ENCODE measurements at regions not wholly inside any gene's neighbourhood (a gene's known extent, or its start where the extent isn't known, plus 50 kb on each side); places are given as distances from the start of the nearest gene placed in this dataset.

- Histone ChIP-seq H3K79me1 (ENCODE audit: insufficient read depth, low read depth, low read length, poor library complexity, severe bottlenecking) (no peaks in the 10 kb centered on the region), H3K9me3 (ENCODE audit: control insufficient read depth, low read depth, low read length) (no peaks in the 10 kb centered on the region), H4K8ac (replicated peaks; ENCODE audit: insufficient read length, low read depth, low read length) (no peak overlapping the region), H2AFZ (ENCODE audit: low read length) (no peak overlapping the region), H3K23me2 (ENCODE audit: insufficient read length, low read depth, low read length, poor library complexity, severe bottlenecking) (no peaks in the 10 kb centered on the region), H2BK5ac (ENCODE audit: insufficient read length, low read length) (no peak overlapping the region), H3K4ac (ENCODE audit: low read depth, low read length) (no peak overlapping the region), H2BK12ac (ENCODE audit: insufficient read length, low read depth, low read length) (no peak overlapping the region), H3K27me3 (ENCODE audit: insufficient read depth, low read length) (no peaks in the 10 kb centered on the region), H3K79me2 (ENCODE audit: insufficient read depth, low read length) (no peaks in the 10 kb centered on the region), H4K5ac (ENCODE audit: insufficient read length, low read depth, low read length) (no peak overlapping the region), H3K23ac (ENCODE audit: insufficient read length, low read depth, low read length) (no peak overlapping the region), H4K91ac (ENCODE audit: insufficient read length, low read depth, low read length) (no peak overlapping the region), H3K18ac (ENCODE audit: insufficient read length, low read depth, low read length) (no peak overlapping the region), H3K9ac (ENCODE audit: extremely low read depth, insufficient read length, low read length) (no peak overlapping the region), H2BK20ac (ENCODE audit: low read depth, low read length, poor library complexity, severe bottlenecking) (no peak overlapping the region), H3K4me2 (ENCODE audit: insufficient read depth, insufficient read length, low read length) (no peak overlapping the region), H3K56ac (ENCODE audit: insufficient read length, low read depth, low read length) (no peak overlapping the region), H3T11ph (ENCODE audit: low read length) (no peak overlapping the region), H3K4me1 (ENCODE audit: insufficient read depth, low read length) (no peaks in the 10 kb centered on the region; the same call in 1 of the 2 replicates), H2BK15ac (ENCODE audit: low read depth, low read length) (no peak overlapping the region), H4K20me1 (ENCODE audit: control insufficient read depth, insufficient read depth, insufficient read length) (no peaks in the 10 kb centered on the region), H2BK120ac (ENCODE audit: low read depth, low read length, poor library complexity, severe bottlenecking) (no peak overlapping the region), H2AK5ac (ENCODE audit: insufficient read length, low read length) (no peak overlapping the region), H3K27ac (ENCODE audit: insufficient read length, low read depth, low read length) (no peak overlapping the region), H3K14ac (ENCODE audit: insufficient read depth, low read length) (no peak overlapping the region)
- Mint-ChIP-seq H3K36me3 (ENCODE audit: insufficient read depth in 1 of 3, low read depth in 3 of 3) (no peaks in the 10 kb centered on the region), H3K4me3 (no peak overlapping the region), H3K4me1 (peaks cover 3% of the 10 kb centered on the region in 2 experiments), H3K27me3 (ENCODE audit: low read depth) (no peaks in the 10 kb centered on the region), H3K9me3 (no peaks in the 10 kb centered on the region), H3K27ac (no peak overlapping the region)
- TF ChIP-seq CTCF (conservative IDR thresholded peaks at IDR 0.05), result no peak
- no peak for DNase-seq
Observed at GRCh38 chr18:61129001-61129400, 204.2 kb upstream of the CDH20 start.
